HG02973 (cell line): ENCODE measurements at regions not wholly inside any gene's neighbourhood (a gene's known extent, or its start where the extent isn't known, plus 50 kb on each side); places are given as distances from the start of the nearest gene placed in this dataset.

ENCODE experiments used
- ATAC-seq: cut with Tn5 transposase; IDR thresholded peaks from one replicate; pipeline ENCODE4 v1.9.1; 2021; ENCODE audit warnings: moderate library complexity; ENCODE audit not compliant: unreplicated experiment

- no peak for ATAC-seq
Observed at GRCh38 chr6:71584712-71585436, 296.3 kb downstream of the OGFRL1 start.

- ATAC-seq, result no peak
Observed at GRCh38 chr6:71585472-71585871, 296.9 kb downstream of the OGFRL1 start.

GRCh38 chr6:71588490-71588889 is 297.9 kb upstream of the RIMS1 start:
- no peak for ATAC-seq

GRCh38 chr6:71589254-71589653 is 297.1 kb upstream of the RIMS1 start:
- no peak for ATAC-seq

- no peak for ATAC-seq
Observed at GRCh38 chr6:71592643-71593042, 293.7 kb upstream of the RIMS1 start.

GRCh38 chr6:71599359-71599758 is 287.0 kb upstream of the RIMS1 start:
- ATAC-seq, result no peak

GRCh38 chr6:71602385-71603007 is 283.9 kb upstream of the RIMS1 start:
- ATAC-seq, result no peak

GRCh38 chr6:71603021-71603420 is 283.3 kb upstream of the RIMS1 start:
- ATAC-seq, result no peak

- no peak for ATAC-seq
Observed at GRCh38 chr6:71608646-71609045, 277.7 kb upstream of the RIMS1 start.

- no peak for ATAC-seq
Observed at GRCh38 chr6:71619836-71620235, 266.5 kb upstream of the RIMS1 start.

GRCh38 chr6:71621918-71622519 is 264.3 kb upstream of the RIMS1 start:
- ATAC-seq, result no peak

GRCh38 chr6:71642120-71642519 is 244.2 kb upstream of the RIMS1 start:
- no peak for ATAC-seq

- no peak for ATAC-seq
Observed at GRCh38 chr6:71642793-71643192, 243.6 kb upstream of the RIMS1 start.

GRCh38 chr6:71645299-71645698 is 241.1 kb upstream of the RIMS1 start:
- no peak for ATAC-seq

- ATAC-seq, result no peak
Observed at GRCh38 chr6:71649915-71650314, 236.4 kb upstream of the RIMS1 start.

GRCh38 chr6:71651636-71652035 is 234.7 kb upstream of the RIMS1 start:
- ATAC-seq, result no peak

GRCh38 chr6:71656121-71656520 is 230.2 kb upstream of the RIMS1 start:
- ATAC-seq, result no peak

- ATAC-seq, result no peak
Observed at GRCh38 chr6:71665931-71666330, 220.4 kb upstream of the RIMS1 start.

GRCh38 chr6:71672876-71673275 is 213.5 kb upstream of the RIMS1 start:
- no peak for ATAC-seq

GRCh38 chr6:71675386-71675785 is 211.0 kb upstream of the RIMS1 start:
- no peak for ATAC-seq

- no peak for ATAC-seq
Observed at GRCh38 chr6:71676298-71676697, 210.1 kb upstream of the RIMS1 start.

GRCh38 chr6:71678091-71678490 is 208.3 kb upstream of the RIMS1 start:
- ATAC-seq, result no peak
